ENCODE measurements at regions not wholly inside any gene's neighbourhood (a gene's known extent, or its start where the extent isn't known, plus 50 kb on each side); places are given as distances from the start of the nearest gene placed in this dataset.

GRCh38 chr6:40909811-40910210, 129.2 kb downstream of the UNC5CL start:
- no peak for DNase-seq (ENCODE audit: low read depth in 2 of 2)

GRCh38 chr6:40907198-40907701, 131.8 kb downstream of the UNC5CL start:
- no peak for DNase-seq (ENCODE audit: low read depth in 2 of 2)

DNA sequence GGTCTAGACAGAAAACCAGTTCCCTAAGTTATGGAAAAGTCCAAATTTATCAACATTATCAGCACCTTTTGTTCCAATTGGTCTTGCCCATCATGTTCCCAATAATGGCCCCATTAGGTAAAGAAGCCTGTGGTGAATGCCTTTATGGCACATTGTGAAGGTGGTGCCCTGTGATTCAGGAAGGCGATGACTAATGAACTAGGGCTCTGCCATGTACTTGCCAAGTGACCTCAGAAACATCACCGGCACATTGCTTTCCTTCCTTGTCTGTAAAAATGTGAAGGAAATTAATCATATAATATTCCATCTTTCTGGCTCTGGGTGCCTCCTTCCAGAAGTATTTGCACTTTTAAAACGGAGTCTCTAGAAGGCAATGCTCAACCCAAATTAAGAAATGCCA, 132.3 kb downstream of the UNC5CL start:
- no peak for DNase-seq (ENCODE audit: low read depth in 2 of 2)

GRCh38 chr6:40904583-40905194, 134.3 kb downstream of the UNC5CL start:
- DNase-seq (ENCODE audit: low read depth in 2 of 2), result no peak

GRCh38 chr6:40903456-40903855, 135.6 kb downstream of the UNC5CL start:
- no peak for DNase-seq (ENCODE audit: low read depth in 2 of 2)

DNA sequence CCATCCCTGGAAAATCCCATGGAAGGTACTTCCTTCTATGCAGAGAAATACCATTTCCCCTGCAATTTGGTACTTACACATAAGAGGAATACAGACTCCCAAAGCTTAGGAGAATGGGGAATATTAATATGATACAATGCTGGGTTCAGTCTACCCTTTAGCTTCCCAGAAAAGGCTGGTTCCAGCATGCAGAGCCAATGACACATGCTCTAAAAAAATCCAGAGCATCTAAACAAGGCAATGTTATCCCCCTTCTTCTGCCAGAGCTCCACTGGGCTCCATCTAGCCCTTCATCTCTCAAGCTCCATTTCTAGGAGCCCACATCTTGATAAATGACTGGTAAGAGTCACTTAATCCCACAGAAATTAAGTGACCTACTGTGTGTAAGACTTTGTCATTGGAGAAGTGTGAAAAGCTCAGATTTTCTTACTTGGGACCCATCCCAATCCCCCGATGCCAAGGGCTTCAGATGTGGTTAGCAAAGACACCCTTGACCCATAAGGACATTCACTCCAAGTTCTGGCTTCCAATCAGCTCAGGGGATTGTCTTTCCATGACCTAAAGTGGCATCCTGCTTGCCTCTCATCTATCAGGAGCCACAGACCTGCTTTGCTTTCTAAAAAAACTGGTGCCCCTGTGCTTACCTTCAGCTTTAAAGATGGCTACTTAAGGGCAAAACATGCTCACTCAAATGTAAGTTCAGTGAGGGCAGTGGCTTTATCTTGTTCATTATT, 137.5 kb downstream of the UNC5CL start:
- no peak for DNase-seq (ENCODE audit: low read depth in 2 of 2)

DNA sequence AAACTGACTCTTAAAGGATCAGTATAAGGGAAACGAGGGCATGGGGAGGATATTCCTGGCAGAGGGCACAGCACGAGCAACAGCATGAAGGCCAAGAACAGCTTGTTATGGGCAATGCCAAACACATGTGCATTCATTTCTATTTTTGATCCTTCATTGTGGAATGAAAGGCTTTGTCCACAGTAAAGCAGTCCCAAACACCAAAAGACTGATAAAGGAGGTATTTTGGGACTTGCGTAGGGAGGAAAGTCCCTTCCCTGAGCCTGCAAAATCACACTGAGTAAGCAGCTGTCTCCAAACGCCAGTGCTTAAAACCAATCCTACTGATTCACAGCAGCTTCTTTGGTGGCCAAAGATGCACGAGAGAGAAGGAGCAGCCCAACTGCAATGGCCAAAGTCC, 138.2 kb downstream of the UNC5CL start:
- DNase-seq (ENCODE audit: low read depth in 2 of 2), result no peak

GRCh38 chr6:40899684-40900155, 139.3 kb downstream of the UNC5CL start:
- no peak for DNase-seq (ENCODE audit: low read depth in 2 of 2)

- no peak for DNase-seq (ENCODE audit: low read depth in 2 of 2)
Observed at GRCh38 chr6:40898073-40898472, 140.9 kb downstream of the UNC5CL start.

- DNase-seq (ENCODE audit: low read depth in 2 of 2), result no peak
Observed at GRCh38 chr6:40897390-40898003, 141.5 kb downstream of the UNC5CL start.

GRCh38 chr6:40896696-40897095, 142.3 kb downstream of the UNC5CL start:
- no peak for DNase-seq (ENCODE audit: low read depth in 2 of 2)

GRCh38 chr6:40894962-40895799, 143.8 kb downstream of the UNC5CL start:
- DNase-seq (ENCODE audit: low read depth in 2 of 2), result no peak

DNA sequence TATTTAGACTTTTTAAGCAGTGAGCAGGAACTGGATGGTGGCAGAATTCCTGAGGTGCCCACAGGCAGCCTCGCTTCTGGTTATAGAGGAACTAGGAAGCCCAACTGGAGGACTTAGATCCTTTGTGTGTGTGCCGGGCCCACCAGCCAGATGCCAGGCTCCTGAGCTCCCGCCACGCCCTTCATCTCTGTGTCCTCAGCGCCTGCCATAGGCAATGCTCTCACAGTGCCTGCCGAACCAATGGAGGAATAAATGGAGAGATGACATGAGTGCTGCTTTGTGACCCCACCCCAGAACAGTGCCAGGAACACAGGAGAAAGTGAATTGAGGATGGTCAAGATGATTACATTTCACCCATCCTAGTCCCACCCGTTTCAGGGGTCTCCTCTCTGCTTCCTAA, 146.0 kb downstream of the UNC5CL start:
- DNase-seq (ENCODE audit: low read depth in 2 of 2), result no peak

DNA sequence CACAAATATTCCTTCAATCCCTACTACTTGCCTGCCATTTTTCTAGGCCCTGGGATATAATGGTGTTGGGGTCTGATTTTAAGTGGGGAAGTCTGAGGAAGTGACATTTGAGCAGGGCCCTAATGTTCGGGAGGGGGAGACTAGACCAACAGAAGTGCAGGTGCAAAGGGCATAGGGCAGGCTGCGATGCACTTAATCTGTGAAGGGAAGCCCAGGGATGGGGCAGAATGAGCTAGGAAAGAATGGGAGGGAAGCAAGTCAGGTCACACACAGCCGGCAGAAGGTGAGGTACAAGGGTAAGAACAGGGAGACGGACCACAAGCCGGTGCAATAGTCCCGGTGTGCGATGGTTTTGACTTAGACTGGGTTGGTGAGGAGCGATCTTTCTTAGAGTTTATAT, 146.8 kb downstream of the UNC5CL start:
- DNase-seq (ENCODE audit: low read depth in 2 of 2), result no peak

DNA sequence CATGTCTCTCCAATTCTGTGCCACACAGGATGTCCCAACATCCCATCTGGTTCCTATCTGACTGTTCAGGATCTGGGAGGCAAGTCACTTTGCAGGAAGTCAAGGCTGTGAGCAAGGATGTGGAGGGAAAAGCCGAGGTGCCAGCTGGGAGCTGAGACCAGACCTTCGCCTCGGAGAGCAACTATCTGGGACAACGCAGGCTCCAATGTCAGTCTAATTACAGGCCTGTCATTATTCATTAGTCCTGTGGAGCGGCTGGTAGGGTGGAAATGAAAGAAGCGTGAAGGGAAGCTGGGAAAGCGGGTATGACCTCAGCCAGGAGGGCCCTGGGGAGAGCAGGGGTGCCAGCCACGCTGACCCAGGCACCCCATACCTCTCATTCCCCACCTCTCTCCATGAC, 147.3 kb downstream of the UNC5CL start:
- no peak for DNase-seq (ENCODE audit: low read depth in 2 of 2)

- no peak for DNase-seq (ENCODE audit: low read depth in 2 of 2)
Observed at GRCh38 chr6:40891131-40891530, 147.9 kb downstream of the UNC5CL start.

GRCh38 chr6:40889137-40889832, 149.7 kb downstream of the UNC5CL start:
- no peak for DNase-seq (ENCODE audit: low read depth in 2 of 2)

- DNase-seq (ENCODE audit: low read depth in 2 of 2), result no peak
Observed at GRCh38 chr6:40888456-40888990, 150.5 kb downstream of the UNC5CL start.

GRCh38 chr6:40887792-40888340, 151.2 kb downstream of the UNC5CL start:
- no peak for DNase-seq (ENCODE audit: low read depth in 2 of 2)

DNA sequence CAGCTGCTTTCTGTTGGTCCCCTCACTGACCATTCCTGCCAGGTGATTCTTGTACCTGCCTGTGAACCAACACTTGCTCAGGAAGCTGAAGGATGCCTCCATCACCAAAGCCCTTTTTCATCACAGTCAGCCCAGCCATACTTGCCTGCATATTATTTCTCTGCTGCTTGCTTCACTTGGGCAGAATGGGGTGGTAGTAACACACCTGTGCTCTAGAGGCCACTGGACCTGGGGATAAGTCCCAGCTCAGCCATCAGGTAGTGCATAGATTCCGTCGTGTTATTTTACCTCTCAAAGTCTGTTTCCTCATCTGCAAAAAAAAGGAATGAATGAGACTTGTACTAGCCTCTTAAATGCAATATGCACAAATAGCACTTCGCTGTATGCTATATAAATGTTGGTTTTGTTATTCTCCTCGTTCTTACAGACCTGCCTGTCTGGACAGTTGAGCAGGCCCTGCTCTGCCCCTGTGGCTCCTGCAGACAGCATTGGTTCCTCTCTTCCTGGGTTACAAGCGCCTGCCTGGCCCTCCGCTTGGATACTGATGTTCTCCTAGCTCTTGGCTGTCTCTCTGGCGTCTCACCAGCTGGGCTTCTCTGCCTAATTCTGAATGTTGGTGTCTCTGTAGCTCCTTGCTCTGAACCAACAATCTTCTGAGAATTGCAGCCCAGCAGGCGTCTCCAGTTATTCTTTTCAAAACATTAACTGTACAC, 151.8 kb downstream of the UNC5CL start:
- no peak for DNase-seq (ENCODE audit: low read depth in 2 of 2)

Data from stimulated activated CD8-positive, alpha-beta memory T cell treated with anti-CD3 and anti-CD28 coated beads, Interleukin-7, amount 100 ng/mL, for 4 hours (primary cell).